ENCODE measurements at regions not wholly inside any gene's neighbourhood (a gene's known extent, or its start where the extent isn't known, plus 50 kb on each side); places are given as distances from the start of the nearest gene placed in this dataset.

- no peak for DNase-seq (ENCODE audit: extremely low spot score)
- TF ChIP-seq CTCF (IDR thresholded peaks at IDR 0.05; ENCODE audit: control extremely low read depth, extremely low read depth, low read depth, missing control alignments): no peak
- ChIA-PET POLR2A (no interaction called here), CTCF (no interaction called here)
Observed at GRCh38 chrX:30065226-30065625, 150.1 kb upstream of the MAGEB2 start.

- DNase-seq (ENCODE audit: extremely low spot score): no peak
- ChIA-PET CTCF (no interaction called here), POLR2A (no interaction called here)
- TF ChIP-seq CTCF (IDR thresholded peaks at IDR 0.05; ENCODE audit: control extremely low read depth, extremely low read depth, low read depth, missing control alignments): no peak
Observed at GRCh38 chrX:30067677-30068076, 147.7 kb upstream of the MAGEB2 start.

GRCh38 chrX:30085571-30085970 is 129.8 kb upstream of the MAGEB2 start:
- CTCF ChIA-PET: no interaction called here
- no peak for DNase-seq (ENCODE audit: extremely low spot score)
- no peak for TF ChIP-seq CTCF (IDR thresholded peaks at IDR 0.05; ENCODE audit: control extremely low read depth, extremely low read depth, low read depth, missing control alignments)
- POLR2A ChIA-PET: no interaction called here

GRCh38 chrX:30111431-30111830 is 103.9 kb upstream of the MAGEB2 start:
- TF ChIP-seq CTCF (IDR thresholded peaks at IDR 0.05; ENCODE audit: control extremely low read depth, extremely low read depth, low read depth, missing control alignments): no peak
- ChIA-PET POLR2A (no interaction called here), CTCF (no interaction called here)
- DNase-seq (ENCODE audit: extremely low spot score): no peak

- ChIA-PET POLR2A (no interaction called here), CTCF (interaction anchor here (1.1 to 1.4 kb wide), 3 partner anchors 10 to 369 kb away, joined by 3 to 4 read pairs (median 3); no protein-coding TSS in a partner anchor)
- no peak for DNase-seq (ENCODE audit: extremely low spot score)
- peak; percentile 22 for TF ChIP-seq CTCF (IDR thresholded peaks at IDR 0.05; ENCODE audit: control extremely low read depth, extremely low read depth, low read depth, missing control alignments)
Observed at GRCh38 chrX:30141966-30142365, 73.4 kb upstream of the MAGEB2 start.

- POLR2A ChIA-PET: no interaction called here
- no peak for TF ChIP-seq CTCF (IDR thresholded peaks at IDR 0.05; ENCODE audit: control extremely low read depth, extremely low read depth, low read depth, missing control alignments)
- CTCF ChIA-PET: interaction anchor here (1.1 kb wide), 1 partner anchor 368 kb away, joined by 3 read pairs; no protein-coding TSS in a partner anchor
- DNase-seq (ENCODE audit: extremely low spot score): no peak
Observed at GRCh38 chrX:30144221-30144620, 71.1 kb upstream of the MAGEB2 start.
